KOPT-K1 (cell line): ENCODE measurements at regions not wholly inside any gene's neighbourhood (a gene's known extent, or its start where the extent isn't known, plus 50 kb on each side); places are given as distances from the start of the nearest gene placed in this dataset.

Experiments
- H3K27ac ChIP-seq: fragments of 200-600 bp; sonication (generic); 2 replicates; pipeline ENCODE4 v1.5.1; 2016; ENCODE audit warnings: antibody characterized with exemption, mild to moderate bottlenecking, low read depth, low read length; ENCODE audit not compliant: poor library complexity, severe bottlenecking
- H3K36me3 ChIP-seq: fragments of 200-600 bp; sonication (generic); 2 replicates; pipeline ENCODE4 v1.5.1; 2017; ENCODE audit warnings: antibody characterized with exemption, mild to moderate bottlenecking, low read length, moderate library complexity; ENCODE audit not compliant: insufficient read depth
- H3K9me3 ChIP-seq: fragments of 200-600 bp; sonication (generic); 2 replicates; pipeline ENCODE4 v1.5.1; 2017; ENCODE audit warnings: antibody characterized with exemption, low read length, mild to moderate bottlenecking; ENCODE audit not compliant: insufficient read depth, poor library complexity, severe bottlenecking

GRCh38 chr4:100716416-100716815 lies 198.6 kb upstream of the EMCN start:
- no peaks in the 10 kb centered on the region for H3K36me3 ChIP-seq
- H3K9me3 ChIP-seq: peaks cover 5% of the 10 kb centered on the region
- no peak overlapping the region for H3K27ac ChIP-seq

- Histone ChIP-seq H3K9me3 (no peaks in the 10 kb centered on the region), H3K27ac (no peak overlapping the region), H3K36me3 (no peaks in the 10 kb centered on the region)
Observed at GRCh38 chr4:100708776-100709175, 191.0 kb upstream of the EMCN start.

GRCh38 chr4:100707786-100708185 lies 190.0 kb upstream of the EMCN start:
- H3K27ac ChIP-seq: no peak overlapping the region
- no peaks in the 10 kb centered on the region for H3K9me3 ChIP-seq

DNA sequence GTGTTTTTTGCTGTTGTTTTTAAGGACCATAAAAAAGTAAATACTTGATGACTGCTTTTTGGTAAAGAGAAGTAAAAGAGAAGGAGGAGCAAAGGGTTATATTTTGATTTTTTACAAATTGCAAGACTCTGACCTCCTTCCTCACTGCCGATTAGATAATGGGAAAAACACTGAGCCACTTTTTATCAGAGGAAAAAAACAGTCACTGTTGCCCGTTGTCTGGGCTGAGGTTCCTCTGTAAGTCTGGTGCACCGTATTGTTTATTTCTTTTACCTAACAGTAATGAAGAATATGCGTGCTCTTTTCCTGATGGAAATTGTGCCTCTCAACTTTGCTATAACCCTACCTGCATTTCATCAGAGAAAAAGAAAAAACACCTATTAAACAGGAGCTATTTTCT lies 178.7 kb upstream of the EMCN start:
- Histone ChIP-seq H3K27ac (no peak overlapping the region), H3K36me3 (no peaks in the 10 kb centered on the region), H3K9me3 (no peaks in the 10 kb centered on the region)

More at GRCh38 chr4:100707786-100708185, 190.0 kb upstream of the EMCN start:
- H3K36me3 ChIP-seq: no peaks in the 10 kb centered on the region

DNA sequence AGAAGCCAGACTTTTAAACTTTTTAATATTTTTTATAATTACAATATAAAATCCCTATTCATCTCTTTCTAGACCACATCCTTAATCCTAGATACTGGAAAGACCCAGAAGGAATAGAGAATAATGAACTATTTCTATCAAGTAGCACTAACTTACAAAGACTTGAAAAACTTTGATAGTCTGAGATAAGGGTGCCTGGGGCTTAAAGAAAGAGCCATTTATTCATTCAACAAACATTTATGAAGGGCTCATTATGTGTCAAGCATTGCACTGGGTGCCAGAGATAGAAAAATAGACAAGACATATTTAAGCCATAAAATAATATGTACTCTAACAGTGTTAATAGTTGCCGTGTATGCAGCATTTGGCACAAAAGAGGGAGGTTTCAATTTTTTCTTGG lies 178.0 kb upstream of the EMCN start:
- Histone ChIP-seq H3K9me3 (no peaks in the 10 kb centered on the region), H3K27ac (no peak overlapping the region), H3K36me3 (no peaks in the 10 kb centered on the region)

GRCh38 chr4:100695039-100695654 lies 177.3 kb upstream of the EMCN start:
- no peak overlapping the region for H3K27ac ChIP-seq
- H3K9me3 ChIP-seq: no peaks in the 10 kb centered on the region
- H3K36me3 ChIP-seq: no peaks in the 10 kb centered on the region

DNA sequence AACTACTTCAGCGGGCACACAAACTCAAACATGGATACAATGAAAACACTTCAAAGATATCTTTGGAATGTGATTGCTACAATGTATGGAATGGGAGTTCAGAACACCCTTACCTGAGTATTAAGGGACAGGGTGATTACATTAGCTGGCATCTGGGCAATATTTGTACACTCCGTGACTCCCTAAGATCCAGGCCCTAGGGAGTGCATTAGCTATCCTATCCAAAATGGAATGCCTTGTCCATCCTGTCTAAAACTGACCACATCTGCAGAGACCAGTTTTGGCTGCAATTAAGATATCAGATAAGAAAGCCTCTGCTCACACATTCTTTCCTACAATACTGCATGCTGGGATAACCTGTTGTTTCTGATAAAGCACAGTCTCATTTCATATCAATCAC lies 176.6 kb upstream of the EMCN start:
- no peaks in the 10 kb centered on the region for H3K36me3 ChIP-seq
- H3K9me3 ChIP-seq: no peaks in the 10 kb centered on the region
- H3K27ac ChIP-seq: no peak overlapping the region

GRCh38 chr4:100690812-100691211 lies 173.0 kb upstream of the EMCN start:
- Histone ChIP-seq H3K27ac (no peak overlapping the region), H3K36me3 (no peaks in the 10 kb centered on the region), H3K9me3 (no peaks in the 10 kb centered on the region)

GRCh38 chr4:100688368-100688767 lies 170.5 kb upstream of the EMCN start:
- Histone ChIP-seq H3K36me3 (no peaks in the 10 kb centered on the region), H3K27ac (no peak overlapping the region), H3K9me3 (no peaks in the 10 kb centered on the region)

- no peaks in the 10 kb centered on the region for H3K9me3 ChIP-seq
- no peaks in the 10 kb centered on the region for H3K36me3 ChIP-seq
- no peak overlapping the region for H3K27ac ChIP-seq
Observed at GRCh38 chr4:100682477-100683218, 164.8 kb upstream of the EMCN start.

- Histone ChIP-seq H3K36me3 (no peaks in the 10 kb centered on the region), H3K27ac (no peak overlapping the region), H3K9me3 (no peaks in the 10 kb centered on the region)
Observed at GRCh38 chr4:100681289-100681688, 163.5 kb upstream of the EMCN start.

- Histone ChIP-seq H3K9me3 (no peaks in the 10 kb centered on the region), H3K36me3 (no peaks in the 10 kb centered on the region), H3K27ac (no peak overlapping the region)
Observed at GRCh38 chr4:100679926-100680325, 162.1 kb upstream of the EMCN start.

- no peaks in the 10 kb centered on the region for H3K9me3 ChIP-seq
- H3K36me3 ChIP-seq: no peaks in the 10 kb centered on the region
- no peak overlapping the region for H3K27ac ChIP-seq
Observed at GRCh38 chr4:100674976-100675375, 157.2 kb upstream of the EMCN start.

DNA sequence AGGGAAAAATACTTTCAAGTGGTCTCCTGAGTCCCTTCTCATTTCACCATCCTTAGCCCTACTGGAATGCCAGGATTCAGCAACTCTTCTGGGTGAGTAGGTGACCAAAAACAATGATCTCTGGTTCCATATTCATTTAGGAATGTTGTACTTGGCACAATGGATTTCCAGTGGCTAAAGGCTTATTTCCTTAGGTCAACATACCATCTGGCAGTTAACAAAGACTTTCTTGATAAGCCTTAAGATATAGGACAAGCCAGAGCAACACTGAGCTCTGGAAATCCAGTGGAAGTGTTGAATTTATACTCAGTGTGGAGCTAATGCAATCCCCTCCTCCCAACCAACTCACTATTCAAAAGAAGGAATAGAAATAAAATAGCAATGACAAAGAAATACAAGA lies 139.4 kb upstream of the EMCN start:
- Histone ChIP-seq H3K27ac (no peak overlapping the region), H3K36me3 (no peaks in the 10 kb centered on the region), H3K9me3 (no peaks in the 10 kb centered on the region)

DNA sequence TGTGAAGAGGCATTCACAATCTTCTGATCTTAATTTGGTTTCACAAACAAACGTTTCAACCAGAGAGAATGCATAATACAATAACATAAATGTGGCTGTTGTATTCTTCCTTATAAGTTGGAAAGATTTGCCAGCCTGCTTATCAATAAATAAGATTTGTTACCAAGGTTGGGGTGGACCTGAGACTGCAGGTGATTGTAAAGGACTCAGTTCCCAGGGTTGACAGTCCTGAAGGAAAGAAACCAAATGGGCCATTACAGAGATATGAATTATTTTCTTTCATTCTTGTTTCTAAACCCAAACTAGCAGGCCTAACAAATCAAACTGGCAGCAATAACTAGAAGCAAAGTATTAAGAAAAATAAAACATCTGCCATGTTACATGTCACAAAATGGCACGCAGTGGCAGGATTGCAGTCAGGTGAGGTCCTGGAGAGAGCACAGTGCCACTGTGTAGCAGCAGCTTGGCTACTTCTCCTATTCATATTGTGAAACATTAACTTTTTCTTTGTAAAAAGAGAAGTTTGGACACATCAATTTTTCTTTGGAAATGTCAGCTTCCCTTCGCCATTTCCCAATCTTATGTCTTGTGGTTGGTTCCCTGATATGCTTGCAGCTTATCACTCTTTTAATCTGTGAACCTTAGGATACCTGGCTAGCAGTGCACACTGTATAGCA lies 133.8 kb upstream of the EMCN start:
- Histone ChIP-seq H3K9me3 (no peaks in the 10 kb centered on the region), H3K27ac (no peak overlapping the region), H3K36me3 (no peaks in the 10 kb centered on the region)
